H1 (cell line): ENCODE measurements at regions not wholly inside any gene's neighbourhood (a gene's known extent, or its start where the extent isn't known, plus 50 kb on each side); places are given as distances from the start of the nearest gene placed in this dataset.

Experiments used
- CTCF ChIA-PET: fragments of 300-600 bp; sonication (Branson Sonifier 250); formaldehyde crosslinking; loops from one replicate; lab custom pipeline; 2021; ENCODE audit not compliant: partially characterized antibody; lab: Charles Lee
- POLR2A ChIA-PET: fragments of 300-600 bp; sonication (Branson Sonifier 250); formaldehyde crosslinking; loops from one replicate; lab custom pipeline; 2021; ENCODE audit warnings: inconsistent platforms; ENCODE audit not compliant: partially characterized antibody; lab: Charles Lee
- DNase-seq, 2 experiments: peaks; one replicate each; pipeline versions ENCODE4 v3.0.0 to v3.0.0-alpha.2; 2010 to 2022; ENCODE audit warnings: low spot score in 2 of 2, low read depth in 1 of 2, mixed read lengths in 1 of 2
- FAIRE-seq: peaks from 2 replicates; lab custom pipeline; 2011; peaks lifted over from hg19 to GRCh38; lab: Jason Lieb, UNC
- H2AFZ ChIP-seq: 2 replicates; pipeline ENCODE4 v1.8.1; 2012; ENCODE audit warnings: low read length, inconsistent platforms
- H2AK5ac ChIP-seq: 2 replicates; pipeline ENCODE4 v1.6.1; 2013; ENCODE audit warnings: low read depth, low read length
- H2BK120ac ChIP-seq: replicated peaks from 2 replicates; pipeline ENCODE3; 2013; ENCODE audit warnings: low read depth, low read length, inconsistent platforms
- H2BK12ac ChIP-seq: 2 replicates; pipeline ENCODE4 v1.6.1; 2013; ENCODE audit warnings: low read depth, low read length
- H2BK15ac ChIP-seq: 2 replicates; pipeline ENCODE4 v1.6.1; 2013; ENCODE audit warnings: low read length
- H2BK20ac ChIP-seq: 2 replicates; pipeline ENCODE4 v1.6.1; 2013; ENCODE audit warnings: low read length
- H2BK5ac ChIP-seq: 2 replicates; pipeline ENCODE4 v1.6.1; 2013; ENCODE audit warnings: low read depth, low read length
- H3K14ac ChIP-seq: 2 replicates; pipeline ENCODE4 v1.6.1; 2013; ENCODE audit warnings: inconsistent platforms; ENCODE audit not compliant: insufficient read length
- H3K18ac ChIP-seq: 2 replicates; pipeline ENCODE4 v1.6.1; 2013; ENCODE audit warnings: low read length; ENCODE audit errors: extremely low read depth
- H3K23ac ChIP-seq: 2 replicates; pipeline ENCODE4 v1.6.1; 2013; ENCODE audit warnings: inconsistent platforms; ENCODE audit not compliant: insufficient read length
- H3K23me2 ChIP-seq: 2 replicates; pipeline ENCODE4 v1.6.1; 2013; ENCODE audit warnings: low read depth, low read length
- H3K27ac ChIP-seq: 2 replicates; pipeline ENCODE4 v1.6.1; 2011; ENCODE audit warnings: low read depth, low read length, inconsistent platforms
- H3K27me3 ChIP-seq, 4 experiments: replicated peaks in 1 of 4; 1 replicate in 1 of 4; 2 replicates in 3 of 4; pipeline versions ENCODE4 v1.6.1 to v1.8.1; 2011 to 2013; ENCODE audit warnings: low read length in 3 of 4, mild to moderate bottlenecking in 3 of 4, inconsistent platforms in 2 of 4, mixed read lengths in 2 of 4, moderate library complexity in 1 of 4; ENCODE audit not compliant: control insufficient read depth in 3 of 4, insufficient read depth in 3 of 4; ENCODE audit errors: extremely low read depth in 1 of 4
- H3K36me3 ChIP-seq, 4 experiments: 2 replicates each; pipeline versions ENCODE4 v1.6.1 to v1.8.1; 2011 to 2013; ENCODE audit warnings: mild to moderate bottlenecking in 4 of 4, low read length in 3 of 4, moderate library complexity in 2 of 4, control low read depth in 1 of 4, inconsistent platforms in 1 of 4; ENCODE audit not compliant: insufficient read depth in 4 of 4, control insufficient read depth in 2 of 4
- H3K4ac ChIP-seq: replicated peaks from 2 replicates; pipeline ENCODE3; 2013; ENCODE audit warnings: low read length, low read depth, mixed read lengths, inconsistent platforms; ENCODE audit not compliant: insufficient read length
- H3K4me1 ChIP-seq, 4 experiments: replicated peaks in 1 of 4; 1 replicate in 1 of 4; 2 replicates in 3 of 4; pipeline versions ENCODE4 v1.6.1 to v1.8.1; 2011 to 2013; ENCODE audit warnings: low read length in 3 of 4, inconsistent platforms in 2 of 4, mixed read lengths in 1 of 4; ENCODE audit not compliant: insufficient read depth in 4 of 4, control insufficient read depth in 3 of 4
- H3K4me2 ChIP-seq, 2 experiments: 2 replicates each; pipeline versions ENCODE4 v1.6.1 to v1.8.1; 2011 to 2013; ENCODE audit warnings: low read depth in 2 of 2, low read length in 2 of 2, control low read depth in 1 of 2, inconsistent platforms in 1 of 2, mild to moderate bottlenecking in 1 of 2; ENCODE audit not compliant: insufficient read depth in 1 of 2
- H3K4me3 ChIP-seq, 4 experiments: fragments of 200-600, 300-600 bp in 1 of 4; sonication (generic), shearing (Covaris generic), sonication (Bioruptor Twin) in 1 of 4; 2 replicates each; pipeline versions ENCODE4 v1.5.1 to v1.8.1; 2011 to 2016; ENCODE audit warnings: low read length in 4 of 4, low read depth in 3 of 4, control low read depth in 2 of 4, inconsistent platforms in 2 of 4, mild to moderate bottlenecking in 2 of 4, mixed read lengths in 1 of 4, moderate library complexity in 1 of 4; ENCODE audit not compliant: insufficient read depth in 2 of 4; ENCODE audit errors: extremely low read depth in 1 of 4
- H3K56ac ChIP-seq: replicated peaks from 2 replicates; pipeline ENCODE3; 2013; ENCODE audit warnings: low read depth, mild to moderate bottlenecking, mixed read lengths, low read length, inconsistent platforms; ENCODE audit not compliant: insufficient read length
- H3K79me1 ChIP-seq: 2 replicates; pipeline ENCODE4 v1.6.1; 2013; ENCODE audit warnings: low read depth, low read length, control low read depth
- H3K79me2 ChIP-seq, 2 experiments: 2 replicates each; pipeline versions ENCODE4 v1.6.1 to v1.8.1; 2012 to 2013; ENCODE audit warnings: low read length in 2 of 2, mild to moderate bottlenecking in 2 of 2, inconsistent platforms in 1 of 2; ENCODE audit not compliant: insufficient read depth in 2 of 2, control insufficient read depth in 1 of 2
- H3K9ac ChIP-seq, 4 experiments: replicated peaks in 1 of 4; 1 replicate in 1 of 4; 2 replicates in 3 of 4; pipeline versions ENCODE4 v1.6.1 to v1.8.1; 2011 to 2013; ENCODE audit warnings: low read depth in 3 of 4, low read length in 3 of 4, control low read depth in 2 of 4, mild to moderate bottlenecking in 2 of 4, moderate library complexity in 2 of 4, inconsistent platforms in 1 of 4; ENCODE audit errors: extremely low read depth in 1 of 4
- H3K9me3 ChIP-seq, 2 experiments: 2 replicates each; pipeline versions ENCODE4 v1.6.1 to v1.8.1; 2012 to 2013; ENCODE audit warnings: mild to moderate bottlenecking in 2 of 2, moderate library complexity in 2 of 2, control low read depth in 1 of 2, inconsistent platforms in 1 of 2, low read depth in 1 of 2, low read length in 1 of 2, mixed read lengths in 1 of 2; ENCODE audit not compliant: insufficient read depth in 2 of 2
- H4K20me1 ChIP-seq, 2 experiments: replicated peaks in 1 of 2; 2 replicates each; pipeline versions ENCODE3 to v1.8.1; 2011 to 2013; ENCODE audit warnings: inconsistent platforms in 2 of 2, low read length in 2 of 2, mild to moderate bottlenecking in 1 of 2; ENCODE audit not compliant: insufficient read depth in 2 of 2, control insufficient read depth in 1 of 2
- H4K5ac ChIP-seq: 2 replicates; pipeline ENCODE4 v1.6.1; 2013; ENCODE audit warnings: low read length, low read depth, mixed read lengths, inconsistent platforms; ENCODE audit not compliant: insufficient read length
- H4K8ac ChIP-seq: 2 replicates; pipeline ENCODE4 v1.8.0; 2013; ENCODE audit warnings: mild to moderate bottlenecking, moderate library complexity, low read length, inconsistent platforms; ENCODE audit not compliant: insufficient read depth; ENCODE audit errors: extremely low read depth
- H4K91ac ChIP-seq: replicated peaks from 2 replicates; pipeline ENCODE3; 2013; ENCODE audit warnings: low read length, mixed read lengths, inconsistent platforms; ENCODE audit not compliant: insufficient read length
- BCL11A ChIP-seq, 2 experiments: IDR thresholded peaks; one replicate each; pipeline ENCODE4 v1.6.1; 2011; ENCODE audit warnings: low read depth in 2 of 2, low read length in 2 of 2, mild to moderate bottlenecking in 2 of 2
- BRCA1 ChIP-seq: IDR thresholded peaks from 2 replicates; pipeline ENCODE4 v1.6.1; 2012; ENCODE audit warnings: low read depth, low read length, improper control_type of control experiment
- EZH2 ChIP-seq: fragments of 200-600 bp; sonication (generic); IDR thresholded peaks from 2 replicates; pipeline ENCODE4 v1.7.1; 2012; ENCODE audit warnings: low read depth, mild to moderate bottlenecking, moderate library complexity, low read length, inconsistent platforms; ENCODE audit not compliant: severe bottlenecking
- SP4 ChIP-seq: IDR thresholded peaks from 2 replicates; pipeline ENCODE4 v1.6.1; 2012; ENCODE audit warnings: low read length, inconsistent platforms
- WGBS, 2 experiments: shearing (Covaris generic) in 1 of 2; methylation state at CpG; one replicate each; pipeline versions ENCODE4 v1.1.6 to v1.1.7; 2013 to 2015; ENCODE audit warnings: low lambda C conversion rate in 2 of 2, mixed read lengths in 2 of 2, inconsistent platforms in 1 of 2, low coverage in 1 of 2, missing lambda C conversion rate in 1 of 2; ENCODE audit not compliant: insufficient replicate concordance in 2 of 2, insufficient coverage in 1 of 2, insufficient read length in 1 of 2; ENCODE audit errors: extremely low coverage in 1 of 2, missing lambda C conversion rate in 1 of 2; 5-methylcytosine and 5-hydroxymethylcytosine counted together
- TF ChIP-seq, protein P1 (sequence below): IDR thresholded peaks from 2 replicates; pipeline ENCODE4 v1.6.1; 2011; ENCODE audit warnings: low read length, improper control_type of control experiment

- no peak overlapping the region for H3K23ac ChIP-seq
- 85% methylated on average over 2 of the region's 2 CpGs; no CpG with 5 or more reads in 1 of the 2 experiments for WGBS, 2 experiments
- no peak for TF ChIP-seq BRCA1
- TF ChIP-seq, protein P1, sequence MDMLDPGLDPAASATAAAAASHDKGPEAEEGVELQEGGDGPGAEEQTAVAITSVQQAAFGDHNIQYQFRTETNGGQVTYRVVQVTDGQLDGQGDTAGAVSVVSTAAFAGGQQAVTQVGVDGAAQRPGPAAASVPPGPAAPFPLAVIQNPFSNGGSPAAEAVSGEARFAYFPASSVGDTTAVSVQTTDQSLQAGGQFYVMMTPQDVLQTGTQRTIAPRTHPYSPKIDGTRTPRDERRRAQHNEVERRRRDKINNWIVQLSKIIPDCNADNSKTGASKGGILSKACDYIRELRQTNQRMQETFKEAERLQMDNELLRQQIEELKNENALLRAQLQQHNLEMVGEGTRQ = no peak
- no peak for TF ChIP-seq EZH2
- no peak for TF ChIP-seq BCL11A (IDR thresholded peaks at IDR 0.05; ENCODE audit: low read depth in 2 of 2, low read length in 2 of 2)
- TF ChIP-seq SP4 = no peak
- no peak overlapping the region for H3K14ac ChIP-seq
- FAIRE-seq (no peak), DNase-seq (no peak)
- no peaks in the 10 kb centered on the region for H3K9me3 ChIP-seq
- no peak overlapping the region for H3K27ac ChIP-seq
- H3K36me3 ChIP-seq = no peaks in the 10 kb centered on the region
- no peaks in the 10 kb centered on the region for H3K27me3 ChIP-seq
- POLR2A ChIA-PET = no interaction called here
- no peak overlapping the region for H4K91ac ChIP-seq
- no peak overlapping the region for H2BK12ac ChIP-seq
- H3K4me2 ChIP-seq = no peak overlapping the region
- no peak overlapping the region for H2AK5ac ChIP-seq
- no peak overlapping the region for H3K56ac ChIP-seq
- H2BK20ac ChIP-seq = no peak overlapping the region
- CTCF ChIA-PET = no interaction called here
- H3K23me2 ChIP-seq = no peaks in the 10 kb centered on the region; the same call in 1 of the 2 replicates
- H4K8ac ChIP-seq = no peak overlapping the region
- no peak overlapping the region for H2BK5ac ChIP-seq
- H3K79me1 ChIP-seq = no peaks in the 10 kb centered on the region
- no peak overlapping the region for H2BK15ac ChIP-seq
- H3K79me2 ChIP-seq = no peaks in the 10 kb centered on the region
- H3K18ac ChIP-seq = no peak overlapping the region
- H3K4me1 ChIP-seq = no peaks in the 10 kb centered on the region
- no peak overlapping the region for H2BK120ac ChIP-seq
- no peak overlapping the region for H4K5ac ChIP-seq
- no peak overlapping the region for H2AFZ ChIP-seq
- no peaks in the 10 kb centered on the region for H4K20me1 ChIP-seq
- H3K4me3 ChIP-seq = no peak overlapping the region
- H3K9ac ChIP-seq = no peak overlapping the region
- H3K4ac ChIP-seq = no peak overlapping the region
Measured at GRCh38 chr14:40887912-40888311, 718.8 kb upstream of the LRFN5 start.
